NCI-H2227 treated with DMSO at 0.1 percent for 48 hours (cell line): ENCODE measurements at regions not wholly inside any gene's neighbourhood (a gene's known extent, or its start where the extent isn't known, plus 50 kb on each side); places are given as distances from the start of the nearest gene placed in this dataset.

ENCODE experiments used
- DNase-seq: peaks from one replicate; lab custom pipeline; 2025; lab: John Stamatoyannopoulos, UW

GRCh38 chr18:27274901-27275300 is 89.8 kb upstream of the CHST9 start:
- no peak for DNase-seq

GRCh38 chr18:27270508-27270907 is 85.4 kb upstream of the CHST9 start:
- DNase-seq: no peak

GRCh38 chr18:27263369-27263768 is 78.3 kb upstream of the CHST9 start:
- no peak for DNase-seq

- no peak for DNase-seq
These were observed 76.9 kb upstream of the CHST9 start for GRCh38 chr18:27261769-27262549.

GRCh38 chr18:27253571-27253970 is 68.5 kb upstream of the CHST9 start:
- no peak for DNase-seq

GRCh38 chr18:27250471-27250870 is 65.4 kb upstream of the CHST9 start:
- no peak for DNase-seq

GRCh38 chr18:27249933-27250332 is 64.8 kb upstream of the CHST9 start:
- DNase-seq: no peak

GRCh38 chr18:27244259-27244658 is 59.2 kb upstream of the CHST9 start:
- DNase-seq: no peak

- no peak for DNase-seq
These were observed 57.4 kb upstream of the CHST9 start for GRCh38 chr18:27242392-27243047.

GRCh38 chr18:27240383-27240782 is 55.3 kb upstream of the CHST9 start:
- DNase-seq: no peak

GRCh38 chr18:27239669-27240068 is 54.6 kb upstream of the CHST9 start:
- no peak for DNase-seq

GRCh38 chr18:27235218-27235870 is 50.2 kb upstream of the CHST9 start:
- no peak for DNase-seq
